Neural crest cell (in vitro differentiated cells): ENCODE measurements at regions not wholly inside any gene's neighbourhood (a gene's known extent, or its start where the extent isn't known, plus 50 kb on each side); places are given as distances from the start of the nearest gene placed in this dataset.

Experiments used
- DNase-seq: peaks from one replicate; pipeline ENCODE4 v3.0.0; 2021; ENCODE audit warnings: low read depth, mixed read lengths, low spot score
- H3K27ac Mint-ChIP-seq: one replicate; pipeline ENCODE4 v1.8.0; 2021; ENCODE audit warnings: mild to moderate bottlenecking, mixed read lengths; ENCODE audit not compliant: unreplicated experiment
- H3K27me3 Mint-ChIP-seq: 2 replicates; pipeline ENCODE4 v1.8.0; 2021; ENCODE audit warnings: low read depth, mild to moderate bottlenecking, mixed read lengths
- H3K36me3 Mint-ChIP-seq: 2 replicates; pipeline ENCODE4 v1.8.0; 2021; ENCODE audit warnings: low read depth, mild to moderate bottlenecking, mixed read lengths
- H3K4me1 Mint-ChIP-seq: 2 replicates; pipeline ENCODE4 v1.8.0; 2021; ENCODE audit warnings: mixed read lengths
- H3K4me3 Mint-ChIP-seq: one replicate; pipeline ENCODE4 v1.8.0; 2021; ENCODE audit warnings: mild to moderate bottlenecking, mixed read lengths
- H3K9me3 Mint-ChIP-seq: 2 replicates; pipeline ENCODE4 v1.8.0; 2021; ENCODE audit warnings: mixed read lengths
- CTCF ChIP-seq: fragments of 200-600 bp; sonication (generic); conservative IDR thresholded peaks from 2 replicates; pipeline ENCODE4 v1.5.0; 2021; ENCODE audit warnings: antibody characterized with exemption, mild to moderate bottlenecking

- Mint-ChIP-seq H3K27ac (no peak overlapping the region), H3K4me3 (no peak overlapping the region), H3K4me1 (peaks cover 14% of the 10 kb centered on the region), H3K9me3 (no peaks in the 10 kb centered on the region), H3K36me3 (no peaks in the 10 kb centered on the region), H3K27me3 (no peaks in the 10 kb centered on the region)
- no peak for TF ChIP-seq CTCF
- DNase-seq = no peak
Measured at GRCh38 chr2:161102770-161103450, 57.3 kb upstream of the TANK start.

- Mint-ChIP-seq H3K36me3 (no peaks in the 10 kb centered on the region), H3K4me1 (peaks cover 14% of the 10 kb centered on the region), H3K9me3 (no peaks in the 10 kb centered on the region), H3K4me3 (no peak overlapping the region), H3K27me3 (no peaks in the 10 kb centered on the region), H3K27ac (no peak overlapping the region)
- no peak for TF ChIP-seq CTCF
- no peak for DNase-seq
Measured at GRCh38 chr2:161103451-161103831, 56.8 kb upstream of the TANK start.

GRCh38 chr2:161104054-161104553 is 56.1 kb upstream of the TANK start:
- DNase-seq = no peak
- no peaks in the 10 kb centered on the region for H3K27me3 Mint-ChIP-seq
- no peak for TF ChIP-seq CTCF
- no peak overlapping the region for H3K27ac Mint-ChIP-seq
- no peak overlapping the region for H3K4me3 Mint-ChIP-seq
- no peaks in the 10 kb centered on the region for H3K36me3 Mint-ChIP-seq
- peaks cover 14% of the 10 kb centered on the region for H3K4me1 Mint-ChIP-seq
- no peaks in the 10 kb centered on the region for H3K9me3 Mint-ChIP-seq

DNA sequence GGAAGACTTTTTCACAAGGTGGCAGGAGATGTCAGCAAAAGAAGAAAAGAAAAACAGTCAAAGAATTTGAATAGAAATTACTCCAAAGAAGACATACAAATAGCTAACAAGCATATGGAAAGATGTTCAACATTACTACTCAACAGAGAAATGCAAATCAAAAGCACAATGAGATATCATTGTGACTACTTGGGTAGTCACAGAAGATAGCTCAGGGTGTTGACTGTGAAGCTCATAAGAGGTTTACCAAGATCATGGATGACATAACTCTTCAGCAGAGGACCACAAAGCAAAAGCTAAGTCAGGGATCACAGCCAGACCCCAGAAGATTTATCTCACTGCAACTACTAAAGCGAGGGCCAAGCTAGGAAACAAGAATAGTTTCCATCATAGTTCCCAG is 53.0 kb upstream of the TANK start:
- Mint-ChIP-seq H3K27ac (no peak overlapping the region), H3K4me1 (no peaks in the 10 kb centered on the region), H3K9me3 (no peaks in the 10 kb centered on the region), H3K36me3 (no peaks in the 10 kb centered on the region), H3K27me3 (no peaks in the 10 kb centered on the region), H3K4me3 (no peak overlapping the region)
- no peak for DNase-seq
- TF ChIP-seq CTCF = no peak
